HCT116 (cell line): ENCODE measurements at regions not wholly inside any gene's neighbourhood (a gene's known extent, or its start where the extent isn't known, plus 50 kb on each side); places are given as distances from the start of the nearest gene placed in this dataset.

Experiments
- ATAC-seq: fragments of 200-7000 bp; cut with Tn5 transposase; 2 replicates; pipeline ENCODE4 v1.9.1; 2020; ENCODE audit warnings: mild to moderate bottlenecking, moderate library complexity
- BruUV-seq: library from RNA; stranded (reverse); fragments of 400-500 nt; replicated peaks from 2 replicates; lab custom pipeline; 2021; lab: Mats Ljungman, UMichigan
- CTCF ChIA-PET: fragments of 300-600 bp; sonication (Branson Sonifier 250); formaldehyde crosslinking; loops from one replicate; lab custom pipeline; 2021; ENCODE audit warnings: antibody characterized with exemption; lab: Charles Lee
- POLR2A ChIA-PET: fragments of 300-600, 350-600 bp; sonication (Branson Sonifier 250); formaldehyde crosslinking; loops from one replicate; lab custom pipeline; 2021; ENCODE audit warnings: antibody characterized with exemption; lab: Charles Lee
- RAD21 ChIA-PET, 2 experiments: fragments of 300-600 bp; sonication (Branson Sonifier 250); formaldehyde crosslinking; loops; one replicate each; lab custom pipeline; 2023; ENCODE audit warnings: low total read pairs in 2 of 2; ENCODE audit not compliant: uncharacterized antibody in 2 of 2, unreplicated experiment in 2 of 2, low non-redundant PET in 1 of 2; lab: Charles Lee
- DNase-seq: peaks from one replicate; pipeline ENCODE4 v3.0.0-alpha.2; 2010; ENCODE audit warnings: low read depth, low spot score
- H2AFZ ChIP-seq: fragments of 200-600 bp; shearing (Covaris generic), sonication (generic); 2 replicates; pipeline ENCODE4 v1.6.1; 2017; ENCODE audit warnings: low read depth, mixed run types, mixed read lengths, antibody characterized with exemption, low read length; ENCODE audit not compliant: poor library complexity, severe bottlenecking
- H3K27ac ChIP-seq: 2 replicates; pipeline ENCODE4 v1.5.1; 2012; ENCODE audit warnings: low read depth, low read length
- H3K27me3 ChIP-seq: fragments of 200-600 bp; sonication (generic); 2 replicates; pipeline ENCODE4 v1.6.1; 2016; ENCODE audit warnings: mixed run types, low read length, mixed read lengths; ENCODE audit not compliant: insufficient read depth
- H3K36me3 ChIP-seq, 2 experiments: fragments of 200-500 bp in 1 of 2; fragments of 200-600 bp in 1 of 2; sonication (Bioruptor generic) in 1 of 2; sonication (generic) in 1 of 2; 2 replicates each; pipeline versions ENCODE4 v1.5.1 to v1.6.1; 2014 to 2016; ENCODE audit warnings: low read length in 2 of 2, inconsistent platforms in 1 of 2, mixed read lengths in 1 of 2, mixed run types in 1 of 2; ENCODE audit not compliant: insufficient read depth in 2 of 2, control insufficient read depth in 1 of 2
- H3K4me1 ChIP-seq, 2 experiments: fragments of 200-600 bp in 1 of 2; sonication (generic) in 1 of 2; 2 replicates each; pipeline versions ENCODE4 v1.5.1 to v1.6.1; 2012 to 2017; ENCODE audit warnings: low read length in 2 of 2, inconsistent platforms in 1 of 2, mild to moderate bottlenecking in 1 of 2, mixed read lengths in 1 of 2, mixed run types in 1 of 2, moderate library complexity in 1 of 2; ENCODE audit not compliant: insufficient read depth in 2 of 2, control insufficient read depth in 1 of 2
- H3K4me2 ChIP-seq: fragments of 200-600 bp; sonication (generic); 2 replicates; pipeline ENCODE4 v1.6.1; 2017; ENCODE audit warnings: mixed run types, low read length, mixed read lengths
- H3K4me3 ChIP-seq, 2 experiments: fragments of 200-600 bp in 1 of 2; sonication (generic) in 1 of 2; replicated peaks in 1 of 2; 2 replicates each; pipeline ENCODE4 v1.5.1; 2011 to 2016; ENCODE audit warnings: low read length in 2 of 2, control low read depth in 1 of 2, low read depth in 1 of 2, mild to moderate bottlenecking in 1 of 2, mixed read lengths in 1 of 2, mixed run types in 1 of 2
- H3K79me2 ChIP-seq: fragments of 200-600 bp; sonication (generic); 2 replicates; pipeline ENCODE4 v1.6.1; 2017; ENCODE audit warnings: mild to moderate bottlenecking, mixed run types, low read length, moderate library complexity, mixed read lengths; ENCODE audit not compliant: insufficient read depth
- H3K9ac ChIP-seq: fragments of 200-600 bp; sonication (generic); 2 replicates; pipeline ENCODE4 v1.6.1; 2016; ENCODE audit warnings: low read length, mixed read lengths
- H3K9me2 ChIP-seq: fragments of 200-600 bp; sonication (generic), shearing (Covaris generic); 2 replicates; pipeline ENCODE4 v1.6.1; 2017; ENCODE audit warnings: mixed run types, mild to moderate bottlenecking, moderate library complexity; ENCODE audit not compliant: insufficient read depth
- H3K9me3 ChIP-seq, 2 experiments: fragments of 200-500 bp in 1 of 2; fragments of 200-600 bp in 1 of 2; sonication (Bioruptor generic) in 1 of 2; sonication (generic) in 1 of 2; 2 replicates each; pipeline ENCODE4 v1.6.1; 2014 to 2017; ENCODE audit warnings: low read length in 2 of 2, mixed read lengths in 2 of 2, inconsistent platforms in 1 of 2, low read depth in 1 of 2, mild to moderate bottlenecking in 1 of 2, mixed run types in 1 of 2, moderate library complexity in 1 of 2; ENCODE audit not compliant: control insufficient read depth in 1 of 2, insufficient read depth in 1 of 2
- H4K20me1 ChIP-seq: fragments of 200-600 bp; sonication (generic), shearing (Covaris generic); 2 replicates; pipeline ENCODE4 v1.6.1; 2017; ENCODE audit warnings: mixed run types, mild to moderate bottlenecking, moderate library complexity; ENCODE audit not compliant: insufficient read depth
- CBX3 ChIP-seq: IDR thresholded peaks from 2 replicates; pipeline ENCODE4 v1.6.1; 2012; ENCODE audit warnings: low read depth
- CTCF ChIP-seq, 3 experiments: fragments of 200-600 bp in 1 of 3; sonication (generic) in 1 of 3; IDR thresholded peaks in 2 of 3; conservative IDR thresholded peaks in 1 of 3; 2 replicates each; pipeline ENCODE4 v1.5.1; 2012 to 2017; ENCODE audit warnings: low read depth in 2 of 3, low read length in 2 of 3, antibody characterized with exemption in 1 of 3, borderline replicate concordance in 1 of 3, control low read depth in 1 of 3, mild to moderate bottlenecking in 1 of 3, mixed read lengths in 1 of 3, mixed run types in 1 of 3, moderate library complexity in 1 of 3; ENCODE audit not compliant: insufficient read depth in 1 of 3
- EZH2 ChIP-seq: fragments of 200-600 bp; sonication (generic); IDR thresholded peaks from 2 replicates; pipeline ENCODE4 v1.6.1; 2017; ENCODE audit warnings: antibody characterized with exemption, mixed run types
- EZH2phosphoT487 ChIP-seq: fragments of 200-600 bp; IDR thresholded peaks from 2 replicates; pipeline ENCODE4 v1.6.1; 2018; ENCODE audit warnings: antibody characterized with exemption, borderline replicate concordance
- FOSL1 ChIP-seq: IDR thresholded peaks from 2 replicates; pipeline ENCODE4 v1.6.1; 2012; ENCODE audit warnings: low read depth
- MAX ChIP-seq: IDR thresholded peaks from 2 replicates; pipeline ENCODE4 v1.6.1; 2012
- POLR2A ChIP-seq: IDR thresholded peaks from 2 replicates; pipeline ENCODE4 v1.7.0; 2011; ENCODE audit warnings: borderline replicate concordance; ENCODE audit not compliant: insufficient read depth, insufficient read length; ENCODE audit errors: extremely low read depth
- POLR2AphosphoS5 ChIP-seq: IDR thresholded peaks from 2 replicates; pipeline ENCODE4 v1.6.1; 2011; ENCODE audit warnings: mild to moderate bottlenecking, low read depth, low read length, moderate library complexity
- RAD21 ChIP-seq: IDR thresholded peaks from 2 replicates; pipeline ENCODE4 v1.6.1; 2012; ENCODE audit warnings: low read depth, mild to moderate bottlenecking
- SP1 ChIP-seq: IDR thresholded peaks from 2 replicates; pipeline ENCODE4 v1.6.1; 2012; ENCODE audit warnings: low read depth
- SRF ChIP-seq: IDR thresholded peaks from 2 replicates; pipeline ENCODE4 v1.6.1; 2012; ENCODE audit warnings: low read depth
- TCF7L2 ChIP-seq: IDR thresholded peaks from 2 replicates; pipeline ENCODE4 v1.7.0; 2011; ENCODE audit warnings: borderline replicate concordance, inconsistent platforms; ENCODE audit not compliant: insufficient read depth, insufficient read length; ENCODE audit errors: extremely low read depth
- YY1 ChIP-seq: IDR thresholded peaks from 2 replicates; pipeline ENCODE4 v1.6.1; 2011; ENCODE audit warnings: low read length, low read depth, moderate library complexity, mild to moderate bottlenecking; ENCODE audit not compliant: insufficient replicate concordance; ENCODE audit errors: extremely low read depth
- ZBTB33 ChIP-seq: IDR thresholded peaks from 2 replicates; pipeline ENCODE4 v1.6.1; 2011; ENCODE audit warnings: mild to moderate bottlenecking, low read length, moderate library complexity; ENCODE audit not compliant: insufficient replicate concordance; ENCODE audit errors: extremely low read depth
- intact Hi-C: fragments of 100-400 bp; cut with micrococcal nuclease; formaldehyde crosslinking; loops from 2 replicates; pipeline ENCODE4 v1.10.0; 2022

- H3K27ac ChIP-seq = no peak overlapping the region
- no peak for DNase-seq
- CTCF ChIA-PET = no interaction called here
- no peak for TF ChIP-seq TCF7L2
- TF ChIP-seq POLR2AphosphoS5 = no peak
- no peak for TF ChIP-seq POLR2A
- TF ChIP-seq RAD21 = no peak
- no peak for TF ChIP-seq SP1
- TF ChIP-seq MAX = no peak
- TF ChIP-seq CBX3 = no peak
- no peak for TF ChIP-seq FOSL1
- TF ChIP-seq EZH2 = no peak
- TF ChIP-seq EZH2phosphoT487 = no peak
- TF ChIP-seq CTCF (IDR thresholded peaks at IDR 0.05 in 2 of 3, conservative IDR thresholded peaks at IDR 0.05 in 1 of 3; ENCODE audit: borderline replicate concordance in 1 of 3, insufficient read depth in 1 of 3, low read depth in 2 of 3, low read length in 2 of 3) = no peak
- no peak for TF ChIP-seq SRF
- TF ChIP-seq ZBTB33 = no peak
- TF ChIP-seq YY1 = no peak
- TF ChIP-seq, all 23 proteins: peak for 0
- no peak overlapping the region for H3K9ac ChIP-seq
- no peaks in the 10 kb centered on the region for H3K79me2 ChIP-seq
- RAD21 ChIA-PET = no interaction called here
- H3K4me2 ChIP-seq = no peak overlapping the region
- no TSS peak for BruUV-seq
- H3K4me1 ChIP-seq = no peaks in the 10 kb centered on the region
- H3K4me3 ChIP-seq = no peak overlapping the region
- intact Hi-C loops = no loop called here
- H2AFZ ChIP-seq = no peak overlapping the region
- no peaks in the 10 kb centered on the region for H3K36me3 ChIP-seq
- no peak for ATAC-seq
- POLR2A ChIA-PET = no interaction called here
- no peaks in the 10 kb centered on the region for H3K9me2 ChIP-seq
- H3K9me3 ChIP-seq = no peaks in the 10 kb centered on the region
- no peaks in the 10 kb centered on the region for H4K20me1 ChIP-seq
- no peaks in the 10 kb centered on the region for H3K27me3 ChIP-seq
Measured at GRCh38 chr3:176855213-176855612, 342.1 kb downstream of the TBL1XR1 start.
